Transverse colon (tissue), 4 donors: ENCODE measurements at regions not wholly inside any gene's neighbourhood (a gene's known extent, or its start where the extent isn't known, plus 50 kb on each side); places are given as distances from the start of the nearest gene placed in this dataset.

Experiments used
- DNase-seq: peaks from one replicate; pipeline ENCODE4 v3.0.0-alpha.2; 2019
- H3K27ac ChIP-seq, 4 donors: fragments of 200-600 bp; sonication (generic); 2 replicates each; pipeline ENCODE4 v1.5.1; 2016 to 2018; ENCODE audit warnings: inconsistent platforms in 4 of 4
- H3K27me3 ChIP-seq: fragments of 200-600 bp; sonication (generic); 2 replicates; pipeline ENCODE4 v1.5.1; 2017; ENCODE audit warnings: inconsistent platforms
- H3K36me3 ChIP-seq, 4 donors: fragments of 200-600 bp; sonication (generic); 2 replicates each; pipeline ENCODE4 v1.5.1; 2017 to 2019; ENCODE audit warnings: inconsistent platforms in 4 of 4
- H3K4me1 ChIP-seq, 4 donors: fragments of 200-600 bp; sonication (generic); 2 replicates each; pipeline ENCODE4 v1.5.1; 2017 to 2020; ENCODE audit warnings: inconsistent platforms in 4 of 4
- H3K4me3 ChIP-seq, 4 donors: fragments of 200-600 bp; sonication (generic); 1 replicate in 1 of 4; 2 replicates in 3 of 4; pipeline versions ENCODE4 v1.5.1 to v1.6.1; 2017 to 2019; ENCODE audit warnings: inconsistent platforms in 4 of 4
- H3K9me3 ChIP-seq, 2 donors: fragments of 200-600 bp; sonication (generic); 2 replicates each; pipeline ENCODE4 v1.5.1; 2017 to 2019; ENCODE audit warnings: inconsistent platforms in 2 of 2
- EP300 ChIP-seq: sonication (generic); formaldehyde crosslinking; IDR thresholded peaks from one replicate; pipeline ENCODE4 v1.6.1; 2017; ENCODE audit warnings: antibody characterized with exemption, low read depth
- POLR2A ChIP-seq: fragments of 450-650 bp; IDR thresholded peaks from one replicate; pipeline ENCODE4 v1.6.1; 2016; ENCODE audit warnings: antibody characterized with exemption, mild to moderate bottlenecking, moderate library complexity
- POLR2AphosphoS5 ChIP-seq, 3 donors: sonication (generic); formaldehyde crosslinking; IDR thresholded peaks; one replicate each; pipeline ENCODE4 v1.6.1; 2016; ENCODE audit warnings: antibody characterized with exemption in 3 of 3
- WGBS, 2 donors: methylation state at CpG; one replicate each; pipeline ENCODE4 v1.1.5; 2018; ENCODE audit warnings: low coverage in 1 of 2; 5-methylcytosine and 5-hydroxymethylcytosine counted together
- in situ Hi-C, 4 donors: fragments of 200-750 bp; cut with MboI; loops; one replicate each; pipeline versions ENCODE4 v1.15.0 to v1.15.1; 2017; ENCODE audit warnings: low sequenced_read_pairs in 3 of 4, low pct_ligation_motif_present in 1 of 4, low pct_unique_long_range_greater_than_20kb in 1 of 4
- intact Hi-C: fragments of 100-400 bp; cut with DNase I; formaldehyde crosslinking; loops from one replicate; pipeline ENCODE4 v1.15.1; 2023; ENCODE audit warnings: low total_unique reads
- TF ChIP-seq, protein P1 (sequence below), 5 experiments: fragments of 200-600 bp in 3 of 5; fragments of 450-650 bp in 2 of 5; sonication (generic) in 3 of 5; IDR thresholded peaks; 1 replicate in 2 of 5; 2 replicates in 3 of 5; pipeline ENCODE4 v1.5.1; 2016 to 2017; ENCODE audit warnings: antibody characterized with exemption in 5 of 5, inconsistent platforms in 3 of 5, mild to moderate bottlenecking in 2 of 5, moderate library complexity in 1 of 5

DNA sequence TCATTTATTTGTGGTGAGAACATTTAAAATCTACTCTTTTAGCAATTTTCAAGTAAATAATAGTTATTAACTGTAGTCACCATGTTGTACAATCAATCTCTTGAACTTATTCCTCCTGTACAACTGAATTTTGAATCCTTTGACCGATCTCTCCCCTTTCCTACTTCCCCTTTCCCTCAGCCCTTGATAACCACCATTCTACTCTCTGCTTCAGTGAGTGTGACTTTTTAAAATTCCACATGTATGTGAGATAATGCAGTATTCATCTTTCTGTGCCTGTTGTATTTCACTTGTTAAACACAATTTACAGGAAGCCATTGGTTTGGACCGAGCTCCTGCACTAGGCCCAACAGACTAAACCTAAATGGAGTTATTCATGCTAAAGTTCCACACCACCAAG is 458.9 kb upstream of the PDE3A start:
- 30 to 35% methylated on average over 2 of the region's 2 CpGs for WGBS, 2 donors
- Histone ChIP-seq H3K4me1 (no peaks in the 10 kb centered on the region), H3K9me3 (no peaks in the 10 kb centered on the region), H3K27ac (no peak overlapping the region), H3K27me3 (no peaks in the 10 kb centered on the region), H3K36me3 (no peaks in the 10 kb centered on the region), H3K4me3 (no peak overlapping the region)
- in situ Hi-C loops (loop anchor here in 2 of 4 donors (25.0 kb wide), 2 partner anchors 453 to 703 kb away; partner anchors contain the start of gene PDE3A (in 1 of the 2)), intact Hi-C loops (no loop called here)
- DNase-seq, result no peak
- TF ChIP-seq POLR2AphosphoS5 (IDR thresholded peaks at IDR 0.05) (no peak), EP300 (no peak), POLR2A (no peak)
- TF ChIP-seq, protein P1, sequence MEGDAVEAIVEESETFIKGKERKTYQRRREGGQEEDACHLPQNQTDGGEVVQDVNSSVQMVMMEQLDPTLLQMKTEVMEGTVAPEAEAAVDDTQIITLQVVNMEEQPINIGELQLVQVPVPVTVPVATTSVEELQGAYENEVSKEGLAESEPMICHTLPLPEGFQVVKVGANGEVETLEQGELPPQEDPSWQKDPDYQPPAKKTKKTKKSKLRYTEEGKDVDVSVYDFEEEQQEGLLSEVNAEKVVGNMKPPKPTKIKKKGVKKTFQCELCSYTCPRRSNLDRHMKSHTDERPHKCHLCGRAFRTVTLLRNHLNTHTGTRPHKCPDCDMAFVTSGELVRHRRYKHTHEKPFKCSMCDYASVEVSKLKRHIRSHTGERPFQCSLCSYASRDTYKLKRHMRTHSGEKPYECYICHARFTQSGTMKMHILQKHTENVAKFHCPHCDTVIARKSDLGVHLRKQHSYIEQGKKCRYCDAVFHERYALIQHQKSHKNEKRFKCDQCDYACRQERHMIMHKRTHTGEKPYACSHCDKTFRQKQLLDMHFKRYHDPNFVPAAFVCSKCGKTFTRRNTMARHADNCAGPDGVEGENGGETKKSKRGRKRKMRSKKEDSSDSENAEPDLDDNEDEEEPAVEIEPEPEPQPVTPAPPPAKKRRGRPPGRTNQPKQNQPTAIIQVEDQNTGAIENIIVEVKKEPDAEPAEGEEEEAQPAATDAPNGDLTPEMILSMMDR (IDR thresholded peaks at IDR 0.05), result no peak

GRCh38 chr12:19910681-19911080 is 457.7 kb upstream of the PDE3A start:
- no peak overlapping the region for H3K4me3 ChIP-seq
- no peaks in the 10 kb centered on the region for H3K9me3 ChIP-seq
- in situ Hi-C loops, result loop anchor here in 2 of 4 donors (25.0 kb wide), 2 partner anchors 452 to 702 kb away; partner anchors contain the start of gene PDE3A (in 1 of the 2)
- DNase-seq, result no peak
- peaks cover 0 to 6% (median 4%) of the 10 kb centered on the region in 4 donors for H3K4me1 ChIP-seq
- no peak overlapping the region for H3K27ac ChIP-seq
- intact Hi-C loops, result no loop called here
- no peaks in the 10 kb centered on the region for H3K36me3 ChIP-seq
- 67 to 79% methylated on average over 3 of the region's 3 CpGs for WGBS, 2 donors
- no peaks in the 10 kb centered on the region for H3K27me3 ChIP-seq
- TF ChIP-seq EP300, result no peak
- TF ChIP-seq, protein P1 (IDR thresholded peaks at IDR 0.05), result no peak

DNA sequence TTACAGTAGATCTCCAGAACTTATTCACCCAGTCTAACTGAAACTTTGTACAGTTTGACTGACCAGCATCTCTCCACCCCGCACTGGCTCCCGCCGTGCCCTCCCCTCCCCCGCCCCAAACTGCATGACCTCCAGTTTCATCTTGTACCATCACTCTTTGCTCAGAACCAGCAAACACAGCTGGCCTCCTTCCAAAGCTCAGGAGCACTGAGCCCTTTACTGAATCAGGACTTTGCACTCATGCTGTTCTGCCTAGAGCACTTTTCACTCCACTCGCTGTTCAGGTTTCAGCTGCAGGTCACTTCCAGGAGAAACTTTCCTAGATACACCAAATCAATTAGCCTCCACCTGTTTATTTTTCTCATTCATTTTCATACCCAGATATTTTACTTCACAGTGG is 455.3 kb upstream of the PDE3A start:
- TF ChIP-seq EP300 (no peak), POLR2AphosphoS5 (IDR thresholded peaks at IDR 0.05) (no peak), POLR2A (no peak)
- TF ChIP-seq, protein P1 (IDR thresholded peaks at IDR 0.05), result no peak
- Histone ChIP-seq H3K36me3 (no peaks in the 10 kb centered on the region), H3K4me1 (peaks cover 3 to 13% (median 11%) of the 10 kb centered on the region in 4 donors), H3K27me3 (no peaks in the 10 kb centered on the region), H3K9me3 (no peaks in the 10 kb centered on the region), H3K4me3 (no peak overlapping the region), H3K27ac (no peak overlapping the region)
- WGBS, 2 donors, result 32 to 53% methylated on average over 2 to 5 of the region's 5 CpGs
- DNase-seq, result peak; percentile 58
- in situ Hi-C loops (loop anchor here in 2 of 4 donors (25.0 kb wide), 2 partner anchors 449 to 699 kb away; partner anchors contain the start of gene PDE3A (in 1 of the 2)), intact Hi-C loops (no loop called here)

- in situ Hi-C loops (loop anchor here in 2 of 4 donors (25.0 kb wide), 2 partner anchors 447 to 697 kb away; partner anchors contain the start of gene PDE3A (in 1 of the 2)), intact Hi-C loops (no loop called here)
- no peaks in the 10 kb centered on the region for H3K9me3 ChIP-seq
These were observed 452.7 kb upstream of the PDE3A start for GRCh38 chr12:19915392-19916195.

More at GRCh38 chr12:19915392-19916195, 452.7 kb upstream of the PDE3A start:
- TF ChIP-seq, protein P1 (IDR thresholded peaks at IDR 0.05), result peak; percentile 41 to 75 (median 62)
- TF ChIP-seq POLR2AphosphoS5 (IDR thresholded peaks at IDR 0.05) (no peak), EP300 (no peak), POLR2A (no peak)
- no peaks in the 10 kb centered on the region for H3K27me3 ChIP-seq
- H3K27ac ChIP-seq, result no peak overlapping the region
- no peak overlapping the region for H3K4me3 ChIP-seq
- 63 to 74% methylated on average over 3 of the region's 3 CpGs for WGBS, 2 donors
- DNase-seq, result no peak
- H3K4me1 ChIP-seq, result peaks cover 3 to 13% (median 11%) of the 10 kb centered on the region in 4 donors
- H3K36me3 ChIP-seq, result no peaks in the 10 kb centered on the region
